Endothelial cell of umbilical vein (primary cell): ENCODE measurements at regions not wholly inside any gene's neighbourhood (a gene's known extent, or its start where the extent isn't known, plus 50 kb on each side); places are given as distances from the start of the nearest gene placed in this dataset.

Experiments
- BruUV-seq: library from RNA; stranded (reverse); fragments of 400-500 nt; replicated peaks from 2 replicates; lab custom pipeline; 2021; lab: Mats Ljungman, UMichigan
- CTCF ChIA-PET: fragments of 300-600, 350-600 bp; sonication (Branson Sonifier 250); formaldehyde crosslinking; loops from one replicate; lab custom pipeline; 2021; ENCODE audit warnings: antibody characterized with exemption, inconsistent platforms; lab: Charles Lee
- POLR2A ChIA-PET: fragments of 300-600, 350-600 bp; sonication (Branson Sonifier 250); formaldehyde crosslinking; loops from one replicate; lab custom pipeline; 2021; ENCODE audit warnings: antibody characterized with exemption, inconsistent platforms; lab: Charles Lee
- DNase-seq: peaks from one replicate; pipeline ENCODE4 v3.0.0-alpha.2; 2011; ENCODE audit warnings: low read depth, low spot score
- FAIRE-seq: peaks from 2 replicates; lab custom pipeline; 2011; peaks lifted over from hg19 to GRCh38; lab: Jason Lieb, UNC
- H2AFZ ChIP-seq: 2 replicates; pipeline ENCODE4 v1.6.0; 2012; ENCODE audit warnings: low read depth, low read length, control low read depth, inconsistent platforms
- H3K27ac ChIP-seq: 2 replicates; pipeline ENCODE4 v1.5.1; 2011; ENCODE audit warnings: low read depth, mild to moderate bottlenecking, control low read depth, low read length, moderate library complexity; ENCODE audit not compliant: insufficient read depth
- H3K27me3 ChIP-seq, 2 experiments: 2 replicates each; pipeline versions ENCODE4 v1.6.0 to v1.6.1; 2011; ENCODE audit warnings: low read length in 2 of 2, mixed read lengths in 1 of 2; ENCODE audit not compliant: control insufficient read depth in 2 of 2, insufficient read depth in 2 of 2
- H3K36me3 ChIP-seq, 2 experiments: 2 replicates in 1 of 2; 3 replicates in 1 of 2; pipeline ENCODE4 v1.5.1; 2011; ENCODE audit warnings: low read length in 2 of 2, mild to moderate bottlenecking in 1 of 2, moderate library complexity in 1 of 2; ENCODE audit not compliant: control insufficient read depth in 2 of 2, insufficient read depth in 2 of 2; ENCODE audit errors: extremely low read depth in 1 of 2
- H3K4me1 ChIP-seq: 3 replicates; pipeline ENCODE4 v1.5.1; 2011; ENCODE audit warnings: mild to moderate bottlenecking, low read length; ENCODE audit not compliant: control insufficient read depth, insufficient read depth; ENCODE audit errors: extremely low read depth
- H3K4me2 ChIP-seq: 2 replicates; pipeline ENCODE4 v1.6.1; 2011; ENCODE audit warnings: low read length, control low read depth, mixed read lengths; ENCODE audit not compliant: insufficient read depth
- H3K4me3 ChIP-seq, 3 experiments: fragments of 200-600 bp in 1 of 3; sonication (generic), shearing (Covaris generic) in 1 of 3; replicated peaks in 1 of 3; 2 replicates each; pipeline ENCODE4 v1.5.1; 2011 to 2016; ENCODE audit warnings: control low read depth in 3 of 3, low read length in 3 of 3, mild to moderate bottlenecking in 2 of 3, inconsistent platforms in 1 of 3, low read depth in 1 of 3, moderate library complexity in 1 of 3; ENCODE audit not compliant: insufficient read depth in 1 of 3
- H3K79me2 ChIP-seq: 2 replicates; pipeline ENCODE4 v1.6.0; 2012; ENCODE audit warnings: low read length, inconsistent platforms; ENCODE audit not compliant: control insufficient read depth, insufficient read depth
- H3K9ac ChIP-seq: replicated peaks from 2 replicates; pipeline ENCODE3; 2011; ENCODE audit warnings: low read length, control low read depth; ENCODE audit not compliant: insufficient read depth; ENCODE audit errors: extremely low read depth
- H3K9me1 ChIP-seq: replicated peaks from 3 replicates; pipeline ENCODE4 v1.6.0; 2011; ENCODE audit warnings: mild to moderate bottlenecking, low read length; ENCODE audit not compliant: control insufficient read depth, insufficient read depth; ENCODE audit errors: extremely low read depth
- H3K9me3 ChIP-seq: replicated peaks from 2 replicates; pipeline ENCODE4 v1.5.1; 2012; ENCODE audit warnings: low read length, inconsistent platforms; ENCODE audit not compliant: control insufficient read depth, insufficient read depth
- H4K20me1 ChIP-seq: replicated peaks from 2 replicates; pipeline ENCODE3; 2011; ENCODE audit warnings: mild to moderate bottlenecking, low read length; ENCODE audit not compliant: control insufficient read depth, insufficient read depth; ENCODE audit errors: extremely low read depth
- EZH2 ChIP-seq: IDR thresholded peaks from 2 replicates; pipeline ENCODE4 v1.6.1; 2012; ENCODE audit warnings: borderline replicate concordance, low read depth, mild to moderate bottlenecking, moderate library complexity, low read length, inconsistent platforms; ENCODE audit not compliant: severe bottlenecking
- FOS ChIP-seq: IDR thresholded peaks from 2 replicates; pipeline ENCODE4 v1.6.1; 2011; ENCODE audit warnings: mild to moderate bottlenecking, low read length, moderate library complexity, borderline replicate concordance; ENCODE audit not compliant: insufficient read depth
- GATA2 ChIP-seq: IDR thresholded peaks from 2 replicates; pipeline ENCODE4 v1.7.0; 2011; ENCODE audit warnings: low read depth, mild to moderate bottlenecking, moderate library complexity, mixed read lengths, low read length; ENCODE audit not compliant: insufficient read length, insufficient read depth
- JUN ChIP-seq: IDR thresholded peaks from 2 replicates; pipeline ENCODE4 v1.6.1; 2011; ENCODE audit warnings: borderline replicate concordance, low read depth; ENCODE audit not compliant: insufficient read length, insufficient read depth
- MAX ChIP-seq: IDR thresholded peaks from 2 replicates; pipeline ENCODE4 v1.6.1; 2011; ENCODE audit not compliant: insufficient read depth, insufficient read length
- MYC ChIP-seq: IDR thresholded peaks from one replicate; pipeline ENCODE4 v1.6.1; 2011; ENCODE audit warnings: mild to moderate bottlenecking, low read depth, low read length
- POLR2A ChIP-seq: IDR thresholded peaks from 2 replicates; pipeline ENCODE4 v1.6.1; 2012; ENCODE audit warnings: low read depth, mild to moderate bottlenecking, control low read depth, low read length
- POLR2AphosphoS5 ChIP-seq: IDR thresholded peaks from 2 replicates; pipeline ENCODE4 v1.6.1; 2012; ENCODE audit warnings: low read depth, mild to moderate bottlenecking, control low read depth, low read length, moderate library complexity; ENCODE audit not compliant: insufficient read depth
- dilution Hi-C: fragments of 300-500 bp; cut with MboI; formaldehyde crosslinking; loops from one replicate; pipeline ENCODE4 v1.15.0; 2019; ENCODE audit warnings: low sequenced_read_pairs; ENCODE audit not compliant: extremely low pct_ligation_motif_present
- intact Hi-C: fragments of 100-400 bp; cut with micrococcal nuclease; formaldehyde crosslinking; loops from one replicate; pipeline ENCODE4 v1.10.0; 2022
- TF ChIP-seq, protein P1 (sequence below), 2 donors: IDR thresholded peaks; 1 replicate in 1 of 2; 2 replicates in 1 of 2; pipeline ENCODE4 v1.5.1; 2011; ENCODE audit warnings: low read length in 2 of 2, mild to moderate bottlenecking in 2 of 2, moderate library complexity in 2 of 2, control low read depth in 1 of 2, inconsistent platforms in 1 of 2, low read depth in 1 of 2; ENCODE audit not compliant: insufficient read depth in 1 of 2; ENCODE audit errors: extremely low read depth in 1 of 2

- DNase-seq (no peak), FAIRE-seq (no peak)
- Histone ChIP-seq H3K27me3 (no peaks in the 10 kb centered on the region), H3K36me3 (no peaks in the 10 kb centered on the region), H2AFZ (no peak overlapping the region), H3K27ac (no peak overlapping the region), H3K9me3 (no peaks in the 10 kb centered on the region), H3K4me2 (no peak overlapping the region), H3K9ac (no peak overlapping the region), H3K79me2 (no peaks in the 10 kb centered on the region), H3K4me3 (no peak overlapping the region), H4K20me1 (no peaks in the 10 kb centered on the region), H3K4me1 (no peaks in the 10 kb centered on the region), H3K9me1 (no peaks in the 10 kb centered on the region)
- no peak for TF ChIP-seq POLR2A
- no peak for TF ChIP-seq MYC
- TF ChIP-seq GATA2, result no peak
- TF ChIP-seq POLR2AphosphoS5, result no peak
- TF ChIP-seq MAX, result no peak
- TF ChIP-seq, protein P1, sequence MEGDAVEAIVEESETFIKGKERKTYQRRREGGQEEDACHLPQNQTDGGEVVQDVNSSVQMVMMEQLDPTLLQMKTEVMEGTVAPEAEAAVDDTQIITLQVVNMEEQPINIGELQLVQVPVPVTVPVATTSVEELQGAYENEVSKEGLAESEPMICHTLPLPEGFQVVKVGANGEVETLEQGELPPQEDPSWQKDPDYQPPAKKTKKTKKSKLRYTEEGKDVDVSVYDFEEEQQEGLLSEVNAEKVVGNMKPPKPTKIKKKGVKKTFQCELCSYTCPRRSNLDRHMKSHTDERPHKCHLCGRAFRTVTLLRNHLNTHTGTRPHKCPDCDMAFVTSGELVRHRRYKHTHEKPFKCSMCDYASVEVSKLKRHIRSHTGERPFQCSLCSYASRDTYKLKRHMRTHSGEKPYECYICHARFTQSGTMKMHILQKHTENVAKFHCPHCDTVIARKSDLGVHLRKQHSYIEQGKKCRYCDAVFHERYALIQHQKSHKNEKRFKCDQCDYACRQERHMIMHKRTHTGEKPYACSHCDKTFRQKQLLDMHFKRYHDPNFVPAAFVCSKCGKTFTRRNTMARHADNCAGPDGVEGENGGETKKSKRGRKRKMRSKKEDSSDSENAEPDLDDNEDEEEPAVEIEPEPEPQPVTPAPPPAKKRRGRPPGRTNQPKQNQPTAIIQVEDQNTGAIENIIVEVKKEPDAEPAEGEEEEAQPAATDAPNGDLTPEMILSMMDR (IDR thresholded peaks at IDR 0.05; ENCODE audit: extremely low read depth in 1 of 2, insufficient read depth in 1 of 2, low read depth in 1 of 2, low read length in 2 of 2), result no peak
- TF ChIP-seq JUN, result no peak
- no peak for TF ChIP-seq EZH2
- no peak for TF ChIP-seq FOS
- intact Hi-C loops (no loop called here), dilution Hi-C loops (no loop called here)
- CTCF ChIA-PET, result interaction anchor here (1.8 kb wide), 1 partner anchor 9 kb away, joined by 24 read pairs; no protein-coding TSS in a partner anchor
- no TSS peak for BruUV-seq
- POLR2A ChIA-PET, result no interaction called here
Observed at GRCh38 chr2:241951920-241952319, 82.4 kb downstream of the RTP5 start.
